GM12878 (cell line): ENCODE measurements at regions not wholly inside any gene's neighbourhood (a gene's known extent, or its start where the extent isn't known, plus 50 kb on each side); places are given as distances from the start of the nearest gene placed in this dataset.

Source experiments
- CBFB ChIP-seq: IDR thresholded peaks from 2 replicates; pipeline ENCODE4 v1.6.1; 2016; ENCODE audit warnings: antibody characterized with exemption, low read depth
- CTCF ChIP-seq, 3 experiments: IDR thresholded peaks in 2 of 3; conservative IDR thresholded peaks in 1 of 3; 2 replicates each; pipeline ENCODE4 v1.5.1; 2011; ENCODE audit warnings: low read depth in 3 of 3, low read length in 3 of 3, mild to moderate bottlenecking in 3 of 3, control low read depth in 2 of 3, moderate library complexity in 2 of 3, inconsistent platforms in 1 of 3, mixed read lengths in 1 of 3; ENCODE audit not compliant: control insufficient read depth in 2 of 3, insufficient read depth in 1 of 3; ENCODE audit errors: extremely low read depth in 1 of 3
- EZH2 ChIP-seq: IDR thresholded peaks from 2 replicates; pipeline ENCODE4 v1.6.1; 2012; ENCODE audit warnings: low read depth, mild to moderate bottlenecking, control low read depth, inconsistent platforms, low read length, borderline replicate concordance; ENCODE audit not compliant: control insufficient read depth
- FOXM1 ChIP-seq: IDR thresholded peaks from 2 replicates; pipeline ENCODE4 v1.6.1; 2012; ENCODE audit warnings: low read depth, mild to moderate bottlenecking, inconsistent platforms, low read length, moderate library complexity
- GATAD2B ChIP-seq: fragments of 450-650 bp; conservative IDR thresholded peaks from 2 replicates; pipeline ENCODE4 v1.6.1; 2017; ENCODE audit warnings: low read depth, mild to moderate bottlenecking, moderate library complexity
- HDGF ChIP-seq: fragments of 450-650 bp; IDR thresholded peaks from 2 replicates; pipeline ENCODE4 v1.6.1; 2016; ENCODE audit warnings: antibody characterized with exemption
- NFIC ChIP-seq: IDR thresholded peaks from 2 replicates; pipeline ENCODE4 v1.6.1; 2012; ENCODE audit warnings: low read depth, mild to moderate bottlenecking, inconsistent platforms, low read length, moderate library complexity
- POLR2A ChIP-seq: IDR thresholded peaks from 2 replicates; pipeline ENCODE4 v1.6.1; 2011; ENCODE audit warnings: low read depth, mild to moderate bottlenecking, low read length
- POLR2AphosphoS5 ChIP-seq: IDR thresholded peaks from 2 replicates; pipeline ENCODE4 v1.6.1; 2011; ENCODE audit warnings: mild to moderate bottlenecking, low read length, inconsistent platforms
- PRDM15 ChIP-seq: fragments of 450-650 bp; formaldehyde crosslinking; IDR thresholded peaks from 2 replicates; pipeline ENCODE4 v1.4.0; 2020; ENCODE audit warnings: mild to moderate bottlenecking, moderate library complexity
- RAD21 ChIP-seq: IDR thresholded peaks from 2 replicates; pipeline ENCODE4 v1.6.1; 2011; ENCODE audit warnings: mild to moderate bottlenecking, low read depth, low read length, moderate library complexity; ENCODE audit not compliant: insufficient read depth
- REST ChIP-seq: IDR thresholded peaks from 2 replicates; pipeline ENCODE4 v1.6.1; 2012; ENCODE audit warnings: mild to moderate bottlenecking, low read depth, low read length

- TF ChIP-seq NFIC (no peak), RAD21 (no peak), GATAD2B (no peak), FOXM1 (no peak), EZH2 (no peak), POLR2A (no peak), REST (no peak), CTCF (IDR thresholded peaks at IDR 0.05 in 2 of 3, conservative IDR thresholded peaks at IDR 0.05 in 1 of 3; ENCODE audit: control insufficient read depth in 2 of 3, extremely low read depth in 1 of 3, insufficient read depth in 1 of 3, low read depth in 3 of 3, low read length in 3 of 3) (no peak), PRDM15 (CRISPR knock-in tag) (no peak), CBFB (no peak), POLR2AphosphoS5 (no peak), HDGF (no peak)
Measured at GRCh38 chr4:13180701-13181100, 303.4 kb downstream of the RAB28 start.
